Psoas muscle (tissue), 7 donors: ENCODE measurements at regions not wholly inside any gene's neighbourhood (a gene's known extent, or its start where the extent isn't known, plus 50 kb on each side); places are given as distances from the start of the nearest gene placed in this dataset.

Source experiments
- ATAC-seq, 4 donors: fragments of 200-7000 bp; cut with Tn5 transposase; one replicate each; pipeline ENCODE4 v1.9.1; 2020; ENCODE audit warnings: moderate library complexity in 3 of 4, mild to moderate bottlenecking in 2 of 4
- DNase-seq, 2 donors: peaks; one replicate each; pipeline ENCODE4 v3.0.0-alpha.2; 2020
- H3K27ac ChIP-seq: fragments of 200-600 bp; one replicate; pipeline ENCODE4 v1.8.0; 2022
- H3K27me3 ChIP-seq, 3 donors: fragments of 200-600 bp in 1 of 3; one replicate each; pipeline versions ENCODE4 v1.6.1 to v1.8.0; 2013 to 2022; ENCODE audit warnings: low read length in 2 of 3, mild to moderate bottlenecking in 2 of 3, moderate library complexity in 1 of 3; ENCODE audit not compliant: insufficient read depth in 3 of 3
- H3K36me3 ChIP-seq, 2 donors: fragments of 200-600 bp in 1 of 2; one replicate each; pipeline versions ENCODE4 v1.6.1 to v1.8.0; 2013 to 2022; ENCODE audit warnings: low read depth in 1 of 2, mild to moderate bottlenecking in 1 of 2, moderate library complexity in 1 of 2; ENCODE audit not compliant: insufficient read depth in 1 of 2
- H3K4me1 ChIP-seq: fragments of 200-600 bp; one replicate; pipeline ENCODE4 v1.8.0; 2022
- H3K4me3 ChIP-seq: fragments of 200-600 bp; one replicate; pipeline ENCODE4 v1.8.0; 2022; ENCODE audit warnings: mild to moderate bottlenecking
- H3K9me3 ChIP-seq: fragments of 200-600 bp; one replicate; pipeline ENCODE4 v1.8.0; 2022
- CTCF ChIP-seq: fragments of 200-600 bp; IDR thresholded peaks from one replicate; pipeline ENCODE4 v1.8.0; 2022; ENCODE audit warnings: antibody characterized with exemption
- WGBS, 3 donors: extraction: QIAGEN DNeasy Blood & Tissue Kit; methylation state at CpG; one replicate each; pipeline versions ENCODE4 v1.1.6 to v1.1.7; 2013; 5-methylcytosine and 5-hydroxymethylcytosine counted together
- intact Hi-C, 2 donors: fragments of 100-400 bp; cut with DNase I; formaldehyde crosslinking; loops; one replicate each; pipeline versions ENCODE4 v1.11.0 to v1.14.2; 2022
- donor health status: healthy with polysubstance abuse.
- donor health status: DM: no; HTN: no; CAD: no; lungs with moderate emphysema.
- donor health status: Bipolar disorder and iron deficiency.
- donor health status: healthy.
- donor health status: DM: yes; HTN: yes; CAD: no.
- donor health status: DM: no; HTN: no; CAD: no.
- donor health status: DM: yes; HTN: yes; CAD: no.

GRCh38 chr7:46999866-47000265 is 582.0 kb downstream of the TNS3 start:
- TF ChIP-seq CTCF: no peak
- intact Hi-C loops: no loop called here

GRCh38 chr7:46996972-46997371 is 584.9 kb downstream of the TNS3 start:
- no peak for TF ChIP-seq CTCF
- H3K27ac ChIP-seq: no peak overlapping the region
- H3K4me1 ChIP-seq: no peaks in the 10 kb centered on the region
- no peak overlapping the region for H3K4me3 ChIP-seq
- intact Hi-C loops: no loop called here
- no peaks in the 10 kb centered on the region for H3K27me3 ChIP-seq
- no peaks in the 10 kb centered on the region for H3K36me3 ChIP-seq
- ATAC-seq (no peak), DNase-seq (no peak)
- no peaks in the 10 kb centered on the region for H3K9me3 ChIP-seq
- 75 to 79% (median 77%) methylated on average over 3 of the region's 3 CpGs for WGBS, 3 donors

More at GRCh38 chr7:46999866-47000265, 582.0 kb downstream of the TNS3 start:
- H3K27ac ChIP-seq: no peak overlapping the region
- DNase-seq (no peak), ATAC-seq (no peak)
- H3K9me3 ChIP-seq: no peaks in the 10 kb centered on the region
- H3K27me3 ChIP-seq: no peaks in the 10 kb centered on the region
- no peak overlapping the region for H3K4me3 ChIP-seq
- H3K4me1 ChIP-seq: no peaks in the 10 kb centered on the region
- H3K36me3 ChIP-seq: no peaks in the 10 kb centered on the region

GRCh38 chr7:46993396-46993795 is 588.5 kb downstream of the TNS3 start:
- TF ChIP-seq CTCF: no peak
- no peaks in the 10 kb centered on the region for H3K36me3 ChIP-seq
- ATAC-seq: no peak
- intact Hi-C loops: no loop called here
- no peak overlapping the region for H3K27ac ChIP-seq
- H3K4me1 ChIP-seq: no peaks in the 10 kb centered on the region
- WGBS, 3 donors: 51 to 58% (median 56%) methylated on average over 3 of the region's 3 CpGs
- no peaks in the 10 kb centered on the region for H3K27me3 ChIP-seq
- no peak overlapping the region for H3K4me3 ChIP-seq
- H3K9me3 ChIP-seq: no peaks in the 10 kb centered on the region
- DNase-seq: no peak

GRCh38 chr7:46990761-46991160 is 591.1 kb downstream of the TNS3 start:
- no peak overlapping the region for H3K27ac ChIP-seq
- DNase-seq: no peak
- H3K4me3 ChIP-seq: no peak overlapping the region
- no peaks in the 10 kb centered on the region for H3K27me3 ChIP-seq
- H3K9me3 ChIP-seq: no peaks in the 10 kb centered on the region
- TF ChIP-seq CTCF: no peak
- ATAC-seq: no peak
- H3K36me3 ChIP-seq: no peaks in the 10 kb centered on the region
- intact Hi-C loops: loop anchor here in 1 of 2 donors (1.0 kb wide), 1 partner anchor 19 kb away; no protein-coding TSS in a partner anchor
- no peaks in the 10 kb centered on the region for H3K4me1 ChIP-seq

- Histone ChIP-seq H3K27ac (no peak overlapping the region), H3K9me3 (no peaks in the 10 kb centered on the region), H3K27me3 (no peaks in the 10 kb centered on the region), H3K4me1 (no peaks in the 10 kb centered on the region), H3K36me3 (no peaks in the 10 kb centered on the region), H3K4me3 (no peak overlapping the region)
- no peak for TF ChIP-seq CTCF
- intact Hi-C loops: no loop called here
- ATAC-seq: no peak
- no peak for DNase-seq
These were observed 592.7 kb downstream of the TNS3 start for GRCh38 chr7:46989247-46989646.
